ENCODE measurements at regions not wholly inside any gene's neighbourhood (a gene's known extent, or its start where the extent isn't known, plus 50 kb on each side); places are given as distances from the start of the nearest gene placed in this dataset.

- H3K4me3 ChIP-seq, result no peak overlapping the region
- FAIRE-seq, result no peak
- CTCF ChIA-PET, result interaction anchor here (0.6 to 1.6 kb wide), 5 partner anchors 59 to 82 kb away, joined by 3 to 8 read pairs (median 4); no protein-coding TSS in a partner anchor
- no TSS peak for BruUV-seq (replicated peaks)
- RAD21 ChIA-PET (ENCODE audit: unreplicated experiment), result interaction anchor here (0.6 to 4.0 kb wide), 8 partner anchors 15 to 131 kb away, joined by 3 to 36 read pairs (median 4); no protein-coding TSS in a partner anchor
- peaks cover 25% of the 10 kb centered on the region for H3K4me1 ChIP-seq (ENCODE audit: control insufficient read depth, insufficient read depth, low read length)
- WGBS (ENCODE audit: insufficient coverage, insufficient replicate concordance, low lambda C conversion rate, missing lambda C conversion rate), result 33% methylated on average over 13 of the region's 13 CpGs
- no peaks in the 10 kb centered on the region for H3K79me2 ChIP-seq (ENCODE audit: control insufficient read depth, insufficient read depth, low read length)
- H4K20me1 ChIP-seq (ENCODE audit: control insufficient read depth, insufficient read depth), result no peaks in the 10 kb centered on the region
- SMC1A ChIA-PET (ENCODE audit: uncharacterized antibody, unreplicated experiment), result interaction anchor here (0.6 to 3.9 kb wide), 15 partner anchors 8 to 79 kb away, joined by 3 to 27 read pairs (median 4); no protein-coding TSS in a partner anchor
- H3K9me3 ChIP-seq (replicated peaks; ENCODE audit: control insufficient read depth, insufficient read depth, low read length), result peaks cover 13% of the 10 kb centered on the region; the same call in 2 of the 3 replicates
- intact Hi-C loops (cut with micrococcal nuclease; ENCODE audit: unreplicated experiment), result loop anchor here (5.0 kb wide), 1 partner anchor 72 kb away; no protein-coding TSS in a partner anchor
- H3K27ac ChIP-seq (ENCODE audit: control insufficient read depth, insufficient read depth), result peak overlapping the region; percentile 49
- H3K27me3 ChIP-seq (replicated peaks in 1 of 2; ENCODE audit: control insufficient read depth in 2 of 2, insufficient read depth in 2 of 2, low read length in 1 of 2), result no peaks in the 10 kb centered on the region
- peak overlapping the region; percentile 45 for H3K4me2 ChIP-seq (ENCODE audit: control insufficient read depth, insufficient read depth)
- POLR2A ChIA-PET, result interaction anchor here (0.5 to 1.5 kb wide), 7 partner anchors 11 to 79 kb away, joined by 3 to 11 read pairs (median 3); no protein-coding TSS in a partner anchor
- ATAC-seq, result peak; percentile 95
- no peaks in the 10 kb centered on the region for H3K36me3 ChIP-seq (ENCODE audit: control insufficient read depth in 2 of 2, insufficient read depth in 2 of 2, low read length in 1 of 2)
- DNase-seq (ENCODE audit: low read depth, low spot score), result peak; percentile 84
- peak overlapping the region; percentile 31; the same call in 1 of the 2 replicates for H2AFZ ChIP-seq (ENCODE audit: control insufficient read depth, low read depth, low read length)
- H3K9ac ChIP-seq (ENCODE audit: control insufficient read depth, insufficient read depth, low read length), result no peak overlapping the region
- in situ Hi-C loops (cut with MboI), result no loop called here
- TF ChIP-seq FOXM1 (IDR thresholded peaks at IDR 0.05; ENCODE audit: low read depth, low read length) (no peak), TARDBP (IDR thresholded peaks at IDR 0.05; ENCODE audit: borderline replicate concordance) (no peak), SMC3 (IDR thresholded peaks at IDR 0.05; ENCODE audit: borderline replicate concordance, low read length) (no peak), ZBTB33 (IDR thresholded peaks at IDR 0.05) (no peak), RFX5 (IDR thresholded peaks at IDR 0.05; ENCODE audit: low read depth, low read length) (no peak), KLF5 (IDR thresholded peaks at IDR 0.05; ENCODE audit: partially characterized antibody) (peak; percentile 56), BACH1 (IDR thresholded peaks at IDR 0.05; ENCODE audit: borderline replicate concordance) (no peak), MAX (IDR thresholded peaks at IDR 0.05; ENCODE audit: low read depth, low read length) (peak; percentile 52; the same call in 1 of the 2 replicates), POLR2AphosphoS2 (IDR thresholded peaks at IDR 0.05; ENCODE audit: low read depth, low read length) (no peak), ATF7 (IDR thresholded peaks at IDR 0.05; ENCODE audit: low read depth) (peak; percentile 90), JUND (IDR thresholded peaks at IDR 0.05; ENCODE audit: low read depth, low read length) (no peak; the same call in 1 of the 2 replicates), PBX3 (IDR thresholded peaks at IDR 0.05; ENCODE audit: insufficient replicate concordance, low read depth, low read length) (no peak), CREM (IDR thresholded peaks at IDR 0.05; ENCODE audit: low read depth) (no peak), MEF2A (IDR thresholded peaks at IDR 0.05; ENCODE audit: insufficient read depth, low read depth, low read length) (no peak), TBL1XR1 (IDR thresholded peaks at IDR 0.05; ENCODE audit: low read depth, low read length) (peak; percentile 85), MTA3 (IDR thresholded peaks at IDR 0.05; ENCODE audit: borderline replicate concordance, low read length) (no peak), MEF2B (IDR thresholded peaks at IDR 0.05; ENCODE audit: partially characterized antibody, poor library complexity, severe bottlenecking) (peak; percentile 85), HCFC1 (IDR thresholded peaks at IDR 0.05; ENCODE audit: low read length) (no peak), SMAD5 (IDR thresholded peaks at IDR 0.05; ENCODE audit: low read depth) (no peak), NR2F1 (conservative IDR thresholded peaks at IDR 0.05) (peak; percentile 66)
These were observed 107.2 kb upstream of the INHBA start for GRCh38 chr7:41809940-41810576.
